ENCODE measurements at regions not wholly inside any gene's neighbourhood (a gene's known extent, or its start where the extent isn't known, plus 50 kb on each side); places are given as distances from the start of the nearest gene placed in this dataset.

DNA sequence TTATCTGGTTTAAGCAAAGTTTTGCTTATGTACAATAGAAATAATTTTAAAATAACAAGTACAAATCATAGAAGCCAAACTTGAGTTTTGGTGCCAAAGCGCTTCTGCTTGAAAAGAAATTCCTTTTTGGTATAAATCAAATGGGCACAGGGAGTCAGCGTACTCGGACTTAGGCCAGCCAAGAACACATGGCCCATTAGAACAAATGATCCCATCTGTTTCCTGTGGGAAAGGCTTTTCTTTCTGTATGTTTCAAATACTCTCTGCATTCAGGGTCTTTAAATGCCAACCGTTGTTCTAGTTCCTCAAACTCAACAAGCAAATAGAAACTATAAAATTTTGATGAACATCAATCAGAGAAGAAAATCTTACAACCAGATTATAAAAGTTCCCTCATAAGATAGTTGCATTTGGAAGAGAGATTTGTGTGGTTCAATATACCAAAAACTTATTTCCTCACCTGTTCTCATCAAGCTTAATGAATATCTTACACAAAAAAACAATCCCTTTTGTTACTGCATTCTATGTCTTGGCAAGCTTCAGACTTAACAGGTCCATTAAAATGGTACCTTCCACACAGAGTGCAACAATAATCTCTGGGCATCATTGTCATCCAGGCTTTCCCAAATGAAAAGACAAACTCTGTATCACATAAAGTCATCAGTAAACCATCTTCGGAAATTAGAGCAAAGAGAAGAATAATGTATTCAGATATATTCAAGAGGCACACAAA lies 739.8 kb upstream of the API5 start:
- TF ChIP-seq, protein P1, sequence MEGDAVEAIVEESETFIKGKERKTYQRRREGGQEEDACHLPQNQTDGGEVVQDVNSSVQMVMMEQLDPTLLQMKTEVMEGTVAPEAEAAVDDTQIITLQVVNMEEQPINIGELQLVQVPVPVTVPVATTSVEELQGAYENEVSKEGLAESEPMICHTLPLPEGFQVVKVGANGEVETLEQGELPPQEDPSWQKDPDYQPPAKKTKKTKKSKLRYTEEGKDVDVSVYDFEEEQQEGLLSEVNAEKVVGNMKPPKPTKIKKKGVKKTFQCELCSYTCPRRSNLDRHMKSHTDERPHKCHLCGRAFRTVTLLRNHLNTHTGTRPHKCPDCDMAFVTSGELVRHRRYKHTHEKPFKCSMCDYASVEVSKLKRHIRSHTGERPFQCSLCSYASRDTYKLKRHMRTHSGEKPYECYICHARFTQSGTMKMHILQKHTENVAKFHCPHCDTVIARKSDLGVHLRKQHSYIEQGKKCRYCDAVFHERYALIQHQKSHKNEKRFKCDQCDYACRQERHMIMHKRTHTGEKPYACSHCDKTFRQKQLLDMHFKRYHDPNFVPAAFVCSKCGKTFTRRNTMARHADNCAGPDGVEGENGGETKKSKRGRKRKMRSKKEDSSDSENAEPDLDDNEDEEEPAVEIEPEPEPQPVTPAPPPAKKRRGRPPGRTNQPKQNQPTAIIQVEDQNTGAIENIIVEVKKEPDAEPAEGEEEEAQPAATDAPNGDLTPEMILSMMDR (IDR thresholded peaks at IDR 0.05; ENCODE audit: control insufficient read depth, insufficient read depth, low read depth, low read length, missing control alignments), result no peak
- H3K4me3 ChIP-seq (ENCODE audit: control insufficient read depth, low read depth, low read length), result no peak overlapping the region
- no peak for DNase-seq (ENCODE audit: low read depth)

DNA sequence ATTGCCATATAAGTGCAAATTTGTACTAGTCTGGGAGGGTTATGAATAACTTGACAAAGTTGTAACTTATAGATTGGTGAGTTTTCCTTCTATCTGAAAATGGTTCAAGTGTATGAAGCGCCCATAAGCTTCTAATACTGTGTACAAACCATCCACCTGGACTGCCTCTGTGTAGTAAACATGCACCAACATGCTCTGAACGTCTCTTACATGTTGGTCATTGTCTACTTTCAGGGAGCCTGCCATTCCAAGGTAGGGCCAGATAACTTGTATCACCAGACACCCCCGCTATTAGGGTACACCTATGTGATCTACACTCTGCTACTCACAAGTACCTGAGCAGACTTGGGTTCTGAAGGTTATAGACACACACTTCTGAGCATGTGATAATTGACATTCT lies 735.5 kb upstream of the API5 start:
- no peak overlapping the region for H3K4me3 ChIP-seq (ENCODE audit: control insufficient read depth, low read depth, low read length)
- no peak for DNase-seq (ENCODE audit: low read depth)
- TF ChIP-seq, protein P1 (IDR thresholded peaks at IDR 0.05; ENCODE audit: control insufficient read depth, insufficient read depth, low read depth, low read length, missing control alignments), result no peak

DNA sequence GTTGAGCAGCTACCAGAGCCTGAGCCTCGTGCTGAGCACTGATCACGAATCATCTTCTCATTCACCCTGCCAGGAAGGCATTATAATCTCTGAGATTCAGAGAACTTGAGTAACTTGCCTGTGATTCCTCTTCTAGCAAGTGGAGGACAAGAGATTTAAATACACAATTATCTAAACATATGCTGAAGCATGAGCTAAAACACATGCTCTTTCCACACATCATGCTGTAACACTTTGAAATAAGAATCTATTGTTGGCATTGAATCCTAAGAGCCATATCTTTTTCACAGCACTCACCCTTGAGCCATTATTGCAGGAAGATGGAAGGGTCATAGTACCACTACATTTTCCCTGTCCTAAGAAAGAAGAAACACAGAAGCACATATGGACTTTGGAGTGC lies 722.5 kb upstream of the API5 start:
- DNase-seq (ENCODE audit: low read depth), result no peak
- TF ChIP-seq, protein P1 (IDR thresholded peaks at IDR 0.05; ENCODE audit: control insufficient read depth, insufficient read depth, low read depth, low read length, missing control alignments), result no peak
- no peak overlapping the region for H3K4me3 ChIP-seq (ENCODE audit: control insufficient read depth, low read depth, low read length)

DNA sequence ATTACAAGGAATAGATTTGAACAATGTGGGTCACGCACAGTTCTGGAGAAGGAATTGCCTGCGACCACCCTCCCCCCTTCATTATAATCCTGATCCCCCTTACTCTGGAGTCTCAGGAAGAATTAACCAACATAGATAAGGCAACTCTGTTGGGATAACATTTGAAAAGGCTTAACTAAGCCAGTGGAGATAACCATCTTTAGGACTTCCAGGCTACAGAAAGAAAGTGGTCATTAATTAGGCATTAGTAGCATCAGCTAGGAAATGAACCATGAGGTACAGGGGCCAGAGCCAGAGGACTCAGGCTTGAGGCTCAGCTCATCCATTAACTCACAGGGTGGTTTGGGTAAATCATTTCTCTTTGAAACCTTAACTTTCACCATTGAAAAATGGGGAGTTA lies 720.0 kb upstream of the API5 start:
- no peak overlapping the region for H3K4me3 ChIP-seq (ENCODE audit: control insufficient read depth, low read depth, low read length)
- TF ChIP-seq, protein P1 (IDR thresholded peaks at IDR 0.05; ENCODE audit: control insufficient read depth, insufficient read depth, low read depth, low read length, missing control alignments), result no peak
- DNase-seq (ENCODE audit: low read depth), result no peak

DNA sequence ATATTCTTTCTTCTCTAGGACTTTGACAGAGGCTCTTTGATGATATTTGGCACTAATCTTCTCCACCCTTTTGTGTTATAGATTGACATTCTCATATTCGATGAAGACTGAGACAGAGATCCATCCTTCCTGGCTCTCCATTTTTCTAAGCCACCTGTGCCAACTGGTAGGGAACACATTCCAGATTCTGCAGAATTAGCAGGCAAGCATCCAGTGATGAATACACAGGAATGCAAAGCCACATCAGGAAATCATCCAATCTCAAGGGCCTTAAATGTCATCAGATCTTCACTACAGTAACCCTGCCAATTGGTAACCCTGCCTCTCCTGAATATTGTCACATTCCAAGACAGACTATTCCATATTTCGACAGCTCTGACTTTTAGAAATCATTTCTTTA lies 718.4 kb upstream of the API5 start:
- TF ChIP-seq, protein P1 (IDR thresholded peaks at IDR 0.05; ENCODE audit: control insufficient read depth, insufficient read depth, low read depth, low read length, missing control alignments), result no peak
- DNase-seq (ENCODE audit: low read depth), result no peak
- no peak overlapping the region for H3K4me3 ChIP-seq (ENCODE audit: control insufficient read depth, low read depth, low read length)

DNA sequence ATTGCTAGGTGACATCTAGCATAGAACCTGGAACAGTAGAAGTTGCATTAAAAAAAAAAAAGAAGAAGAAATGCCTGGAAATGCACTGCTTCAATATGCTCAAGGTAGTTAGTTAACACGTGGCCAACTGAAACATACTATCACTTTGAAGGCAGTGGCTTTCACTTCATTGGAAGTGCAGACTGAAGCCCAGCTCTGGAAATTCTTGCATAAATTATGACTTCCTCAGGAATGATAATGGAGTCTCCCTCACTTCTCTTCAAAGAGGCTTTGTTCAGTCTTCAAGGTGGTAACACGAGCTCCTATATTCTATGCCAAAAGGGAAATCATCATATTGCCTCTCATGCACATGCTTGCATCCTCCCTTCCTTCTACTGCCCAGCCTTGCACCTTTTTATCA lies 715.9 kb upstream of the API5 start:
- no peak for DNase-seq (ENCODE audit: low read depth)
- TF ChIP-seq, protein P1 (IDR thresholded peaks at IDR 0.05; ENCODE audit: control insufficient read depth, insufficient read depth, low read depth, low read length, missing control alignments), result no peak
- H3K4me3 ChIP-seq (ENCODE audit: control insufficient read depth, low read depth, low read length), result no peak overlapping the region

All from AG09309 (cell line).